Kidney (tissue), 13 donors: ENCODE measurements at regions not wholly inside any gene's neighbourhood (a gene's known extent, or its start where the extent isn't known, plus 50 kb on each side); places are given as distances from the start of the nearest gene placed in this dataset.

Source experiments
- DNase-seq, 5 donors: peaks; one replicate each; pipeline ENCODE4 v3.0.0-alpha.2; 2013 to 2020
- FAIRE-seq: peaks from 2 replicates; lab custom pipeline; 2012; peaks lifted over from hg19 to GRCh38; lab: Jason Lieb, UNC
- H3K27ac ChIP-seq, 2 donors: one replicate each; pipeline ENCODE4 v1.7.0; 2013; ENCODE audit warnings: low read depth in 2 of 2, low read length in 2 of 2, inconsistent platforms in 1 of 2
- H3K27me3 ChIP-seq: one replicate; pipeline ENCODE4 v1.7.1; 2013; ENCODE audit warnings: low read length, inconsistent platforms; ENCODE audit not compliant: control insufficient read depth, insufficient read depth
- H3K36me3 ChIP-seq, 3 donors: one replicate each; pipeline versions ENCODE4 v1.7.0 to v1.7.1; 2013; ENCODE audit warnings: low read length in 3 of 3, control low read depth in 1 of 3, inconsistent platforms in 1 of 3; ENCODE audit not compliant: insufficient read depth in 3 of 3, control insufficient read depth in 2 of 3
- H3K4me1 ChIP-seq, 3 donors: one replicate each; pipeline versions ENCODE4 v1.7.0 to v1.7.1; 2013; ENCODE audit warnings: low read length in 3 of 3, inconsistent platforms in 1 of 3, low read depth in 1 of 3; ENCODE audit not compliant: control insufficient read depth in 2 of 3, insufficient read depth in 2 of 3
- H3K4me3 ChIP-seq, 3 donors: one replicate each; pipeline versions ENCODE4 v1.7.0 to v1.8.1; 2013; ENCODE audit warnings: low read length in 3 of 3, control low read depth in 1 of 3, inconsistent platforms in 1 of 3
- H3K9ac ChIP-seq, 3 donors: one replicate each; pipeline versions ENCODE4 v1.7.0 to v1.7.1; 2013; ENCODE audit warnings: low read length in 3 of 3, control low read depth in 1 of 3, inconsistent platforms in 1 of 3
- H3K9me3 ChIP-seq, 3 donors: one replicate each; pipeline versions ENCODE4 v1.7.0 to v1.7.1; 2013; ENCODE audit warnings: low read length in 3 of 3, control low read depth in 1 of 3, inconsistent platforms in 1 of 3; ENCODE audit not compliant: control insufficient read depth in 2 of 3, insufficient read depth in 1 of 3
- CTCF ChIP-seq: IDR thresholded peaks from 3 replicates; pipeline ENCODE4 v1.5.1; 2012; ENCODE audit warnings: mild to moderate bottlenecking, moderate library complexity, borderline replicate concordance; ENCODE audit not compliant: insufficient read depth; ENCODE audit errors: extremely low read depth
- intact Hi-C: fragments of 100-400 bp; cut with DNase I; formaldehyde crosslinking; loops from one replicate; pipeline ENCODE4 v1.11.1; 2022
- donor health status: control.
- donor health status: control.
- donor health status: control.
- donor health status: control.
- donor health status: control.
- donor health status: DM: yes; HTN: yes; CAD: no.
- donor health status: Normal renal cell carcinoma (clear cell type).

- Histone ChIP-seq H3K36me3 (no peaks in the 10 kb centered on the region), H3K4me3 (no peak overlapping the region), H3K9me3 (no peaks in the 10 kb centered on the region), H3K9ac (no peak overlapping the region), H3K4me1 (no peaks in the 10 kb centered on the region), H3K27ac (no peak overlapping the region), H3K27me3 (no peaks in the 10 kb centered on the region)
- FAIRE-seq, result no peak
- intact Hi-C loops, result no loop called here
- no peak for DNase-seq
- no peak for TF ChIP-seq CTCF
Observed at GRCh38 chr6:91874971-91875370, 1288.1 kb upstream of the MAP3K7 start.

GRCh38 chr6:91868539-91869202 is 1281.8 kb upstream of the MAP3K7 start:
- H3K4me1 ChIP-seq, result no peaks in the 10 kb centered on the region
- no peak for DNase-seq
- no peak for FAIRE-seq
- intact Hi-C loops, result no loop called here
- no peak overlapping the region for H3K27ac ChIP-seq
- H3K36me3 ChIP-seq, result no peaks in the 10 kb centered on the region
- TF ChIP-seq CTCF, result no peak
- no peak overlapping the region for H3K9ac ChIP-seq
- no peak overlapping the region for H3K4me3 ChIP-seq
- H3K9me3 ChIP-seq, result no peaks in the 10 kb centered on the region
- no peaks in the 10 kb centered on the region for H3K27me3 ChIP-seq

- FAIRE-seq (no peak), DNase-seq (no peak)
- H3K4me3 ChIP-seq, result no peak overlapping the region
- no peaks in the 10 kb centered on the region for H3K9me3 ChIP-seq
- TF ChIP-seq CTCF, result no peak
- no peaks in the 10 kb centered on the region for H3K4me1 ChIP-seq
- intact Hi-C loops, result no loop called here
- H3K9ac ChIP-seq, result no peak overlapping the region
- no peak overlapping the region for H3K27ac ChIP-seq
- H3K27me3 ChIP-seq, result no peaks in the 10 kb centered on the region
- H3K36me3 ChIP-seq, result no peaks in the 10 kb centered on the region
Observed at GRCh38 chr6:91865889-91866288, 1279.0 kb upstream of the MAP3K7 start.

- FAIRE-seq (no peak), DNase-seq (peak in 1 of 5 donors; percentile 8)
- Histone ChIP-seq H3K27ac (no peak overlapping the region), H3K4me3 (no peak overlapping the region), H3K27me3 (no peaks in the 10 kb centered on the region), H3K4me1 (no peaks in the 10 kb centered on the region), H3K9ac (no peak overlapping the region), H3K36me3 (no peaks in the 10 kb centered on the region), H3K9me3 (no peaks in the 10 kb centered on the region)
- intact Hi-C loops, result no loop called here
- TF ChIP-seq CTCF, result no peak
Observed at GRCh38 chr6:91864911-91865310, 1278.0 kb upstream of the MAP3K7 start.
